ENCODE measurements at regions not wholly inside any gene's neighbourhood (a gene's known extent, or its start where the extent isn't known, plus 50 kb on each side); places are given as distances from the start of the nearest gene placed in this dataset.
"Not testable (repeated sequence)": the region's sequence is repeated elsewhere in the genome, so short reads cannot be mapped to it uniquely, and the experiment has no call there.

DNA sequence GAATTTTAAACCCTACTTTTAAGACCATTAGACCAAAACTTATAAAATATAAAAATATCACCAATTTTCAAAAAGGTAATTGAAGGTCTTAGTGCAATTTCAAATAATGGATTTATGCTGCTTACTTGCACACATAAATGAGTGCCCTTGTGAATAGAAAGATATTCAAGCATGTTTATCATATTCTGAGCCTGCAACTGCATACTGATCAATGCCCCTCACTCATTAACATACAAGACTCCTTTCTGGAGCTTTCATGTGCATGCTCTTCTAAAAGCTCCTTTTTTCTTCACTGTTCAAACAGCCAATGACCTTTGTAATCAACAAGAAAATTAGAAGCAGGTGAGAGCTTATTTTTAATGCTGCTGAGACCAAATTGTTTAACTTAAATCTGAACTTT lies 1139.3 kb downstream of the HACE1 start:
- ATAC-seq = no peak

DNA sequence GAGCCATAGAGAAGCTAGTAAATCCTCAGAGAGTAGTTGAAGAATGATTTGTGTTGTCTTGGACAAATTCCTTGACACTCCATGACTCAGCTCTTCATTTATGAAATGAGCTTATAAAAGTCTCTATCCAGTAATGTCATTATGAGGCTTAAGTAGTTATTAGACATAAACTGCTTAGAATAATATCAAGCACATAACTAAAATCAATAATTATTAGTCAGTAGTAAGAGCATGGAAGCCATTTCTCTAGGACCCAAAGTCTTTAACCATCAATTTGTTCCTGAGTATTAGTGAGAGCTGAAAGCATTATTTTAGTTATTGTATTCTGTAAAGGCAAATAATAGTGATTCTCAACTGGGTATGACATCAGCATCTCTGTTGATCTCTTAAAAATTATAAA lies 1140.2 kb downstream of the HACE1 start:
- H3K27me3 ChIP-seq = no peaks in the 10 kb centered on the region
- H3K27ac ChIP-seq = no peak overlapping the region
- H3K4me1 ChIP-seq = no peaks in the 10 kb centered on the region
- no peaks in the 10 kb centered on the region for H3K36me3 ChIP-seq
- H3K9me3 ChIP-seq = no peaks in the 10 kb centered on the region
- ATAC-seq (no peak), DNase-seq (no peak)
- intact Hi-C loops (cut with DNase I) = no loop called here
- no peak overlapping the region for H3K4me3 ChIP-seq
- TF ChIP-seq, protein P1, sequence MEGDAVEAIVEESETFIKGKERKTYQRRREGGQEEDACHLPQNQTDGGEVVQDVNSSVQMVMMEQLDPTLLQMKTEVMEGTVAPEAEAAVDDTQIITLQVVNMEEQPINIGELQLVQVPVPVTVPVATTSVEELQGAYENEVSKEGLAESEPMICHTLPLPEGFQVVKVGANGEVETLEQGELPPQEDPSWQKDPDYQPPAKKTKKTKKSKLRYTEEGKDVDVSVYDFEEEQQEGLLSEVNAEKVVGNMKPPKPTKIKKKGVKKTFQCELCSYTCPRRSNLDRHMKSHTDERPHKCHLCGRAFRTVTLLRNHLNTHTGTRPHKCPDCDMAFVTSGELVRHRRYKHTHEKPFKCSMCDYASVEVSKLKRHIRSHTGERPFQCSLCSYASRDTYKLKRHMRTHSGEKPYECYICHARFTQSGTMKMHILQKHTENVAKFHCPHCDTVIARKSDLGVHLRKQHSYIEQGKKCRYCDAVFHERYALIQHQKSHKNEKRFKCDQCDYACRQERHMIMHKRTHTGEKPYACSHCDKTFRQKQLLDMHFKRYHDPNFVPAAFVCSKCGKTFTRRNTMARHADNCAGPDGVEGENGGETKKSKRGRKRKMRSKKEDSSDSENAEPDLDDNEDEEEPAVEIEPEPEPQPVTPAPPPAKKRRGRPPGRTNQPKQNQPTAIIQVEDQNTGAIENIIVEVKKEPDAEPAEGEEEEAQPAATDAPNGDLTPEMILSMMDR (IDR thresholded peaks at IDR 0.05) = no peak
- no peak for TF ChIP-seq POLR2A (IDR thresholded peaks at IDR 0.05)

More for the DNA sequence above, 1139.3 kb downstream of the HACE1 start:
- H3K4me1 ChIP-seq = no peaks in the 10 kb centered on the region
- no peak overlapping the region for H3K4me3 ChIP-seq
- no peak overlapping the region for H3K27ac ChIP-seq
- no peaks in the 10 kb centered on the region for H3K9me3 ChIP-seq
- H3K27me3 ChIP-seq = no peaks in the 10 kb centered on the region
- TF ChIP-seq, protein P1 (IDR thresholded peaks at IDR 0.05) = no peak
- no peak for TF ChIP-seq POLR2A (IDR thresholded peaks at IDR 0.05)
- DNase-seq = no peak
- intact Hi-C loops (cut with DNase I) = no loop called here
- H3K36me3 ChIP-seq = no peaks in the 10 kb centered on the region

DNA sequence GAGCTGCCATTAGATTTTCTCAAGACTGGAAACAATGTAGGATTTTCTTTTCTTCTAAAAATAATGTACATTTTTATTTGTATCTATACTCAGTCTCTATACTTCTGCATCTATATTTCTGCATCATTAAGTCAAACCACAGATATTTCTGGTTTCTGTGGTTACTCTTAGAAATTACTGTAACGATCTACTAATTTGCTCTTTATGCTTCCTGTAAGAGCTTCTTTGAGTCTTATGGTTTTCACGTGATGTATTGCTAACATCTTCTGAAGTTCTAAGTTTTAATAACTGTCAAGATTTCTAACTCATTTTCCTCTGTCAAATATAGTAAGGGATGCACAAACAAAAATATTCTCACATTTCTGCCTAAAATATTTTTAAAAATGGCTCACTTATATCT lies 1144.5 kb downstream of the HACE1 start:
- no peaks in the 10 kb centered on the region for H3K36me3 ChIP-seq
- ATAC-seq (no peak), DNase-seq (no peak)
- TF ChIP-seq POLR2A (IDR thresholded peaks at IDR 0.05) = no peak
- TF ChIP-seq, protein P1 (IDR thresholded peaks at IDR 0.05) = no peak
- no peaks in the 10 kb centered on the region for H3K9me3 ChIP-seq
- WGBS (ENCODE audit: insufficient coverage, low coverage, low lambda C conversion rate, missing lambda C conversion rate) = 41% methylated on average over 2 of the region's 2 CpGs
- no peak overlapping the region for H3K4me3 ChIP-seq
- no peaks in the 10 kb centered on the region for H3K4me1 ChIP-seq
- intact Hi-C loops (cut with DNase I) = no loop called here
- no peaks in the 10 kb centered on the region for H3K27me3 ChIP-seq
- no peak overlapping the region for H3K27ac ChIP-seq

DNA sequence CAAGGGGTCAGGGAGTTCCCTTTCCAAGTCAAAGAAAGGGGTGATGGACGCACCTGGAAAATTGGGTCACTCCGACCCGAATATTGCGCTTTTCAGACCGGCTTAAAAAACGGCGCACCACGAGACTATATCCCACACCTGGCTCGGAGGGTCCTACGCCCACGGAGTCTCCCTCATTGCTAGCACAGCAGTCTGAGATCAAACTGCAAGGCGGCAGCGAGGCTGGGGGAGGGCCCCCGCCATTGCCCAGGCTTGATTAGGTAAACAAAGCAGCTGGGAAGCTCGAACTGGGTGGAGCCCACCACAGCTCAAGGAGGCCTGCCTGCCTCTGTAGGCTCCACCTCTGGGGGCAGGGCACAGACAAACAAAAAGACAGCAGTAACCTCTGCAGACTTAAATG lies 1150.5 kb downstream of the HACE1 start:
- intact Hi-C loops (cut with DNase I); H3K27me3 ChIP-seq; H3K4me1 ChIP-seq; H3K36me3 ChIP-seq; ATAC-seq; H3K27ac ChIP-seq; H3K4me3 ChIP-seq; DNase-seq; H3K9me3 ChIP-seq: not testable (repeated sequence)
- WGBS (ENCODE audit: insufficient coverage, low coverage, low lambda C conversion rate, missing lambda C conversion rate) = 83% methylated on average over 4 of the region's 15 CpGs

DNA sequence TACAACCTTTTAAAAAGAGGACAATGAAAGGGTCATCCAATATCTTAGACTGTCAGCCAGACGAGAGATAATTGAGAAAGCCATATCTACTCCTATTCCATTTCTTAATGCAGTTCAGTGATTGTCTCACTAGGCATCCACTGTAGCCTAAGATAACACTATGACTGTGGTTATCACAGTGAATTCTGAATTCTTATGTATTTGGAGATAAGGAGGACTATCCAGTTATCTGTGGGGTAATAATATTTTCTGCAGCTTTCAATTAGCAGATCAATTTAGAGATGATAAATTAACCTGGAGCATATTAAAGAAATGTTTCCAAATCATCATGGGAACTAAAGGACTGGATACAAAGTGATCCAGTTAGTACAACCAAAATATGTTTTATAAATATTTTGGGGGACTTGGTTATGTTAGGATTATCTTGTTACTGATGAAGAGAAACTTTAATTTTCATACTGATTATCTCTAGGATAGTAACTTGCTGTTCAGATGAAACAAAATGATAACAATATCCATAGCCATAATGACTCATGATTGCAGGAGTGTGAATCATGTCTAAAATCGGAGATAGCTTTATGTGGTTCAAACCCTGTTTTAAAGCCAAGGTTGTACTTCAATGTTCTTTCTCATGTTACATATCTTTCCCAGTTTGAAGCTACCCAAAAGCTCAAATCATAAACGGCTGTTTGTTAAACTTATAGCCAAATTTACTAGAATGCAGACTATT lies 1152.0 kb downstream of the HACE1 start:
- no peaks in the 10 kb centered on the region for H3K36me3 ChIP-seq
- ATAC-seq = no peak
- 42% methylated on average over 3 of the region's 3 CpGs for WGBS (ENCODE audit: insufficient coverage, low coverage, low lambda C conversion rate, missing lambda C conversion rate)
- DNase-seq = no peak
- H3K4me3 ChIP-seq = no peak overlapping the region
- intact Hi-C loops (cut with DNase I) = no loop called here
- no peaks in the 10 kb centered on the region for H3K9me3 ChIP-seq
- no peak overlapping the region for H3K27ac ChIP-seq
- no peaks in the 10 kb centered on the region for H3K27me3 ChIP-seq
- H3K4me1 ChIP-seq = no peaks in the 10 kb centered on the region
- TF ChIP-seq POLR2A (IDR thresholded peaks at IDR 0.05) = no peak
- TF ChIP-seq, protein P1 (IDR thresholded peaks at IDR 0.05) = no peak
